GM12874 (cell line): ENCODE measurements at regions not wholly inside any gene's neighbourhood (a gene's known extent, or its start where the extent isn't known, plus 50 kb on each side); places are given as distances from the start of the nearest gene placed in this dataset.

Experiments used
- CTCF ChIP-seq: IDR thresholded peaks from 2 replicates; pipeline ENCODE4 v1.5.1; 2011; ENCODE audit warnings: low read depth, mild to moderate bottlenecking, control low read depth, low read length, moderate library complexity; ENCODE audit not compliant: insufficient read depth

- TF ChIP-seq CTCF, result no peak
Observed at GRCh38 chr1:30336550-30337323, 386.6 kb downstream of the MATN1 start.

GRCh38 chr1:30335997-30336390 lies 387.4 kb downstream of the MATN1 start:
- TF ChIP-seq CTCF, result no peak

- TF ChIP-seq CTCF, result no peak
Observed at GRCh38 chr1:30335389-30335996, 387.9 kb downstream of the MATN1 start.

GRCh38 chr1:30334767-30335166 lies 388.6 kb downstream of the MATN1 start:
- no peak for TF ChIP-seq CTCF

GRCh38 chr1:30332116-30333094 lies 391.0 kb downstream of the MATN1 start:
- no peak for TF ChIP-seq CTCF

- TF ChIP-seq CTCF, result no peak
Observed at GRCh38 chr1:30331415-30332065, 391.8 kb downstream of the MATN1 start.

- TF ChIP-seq CTCF, result no peak
Observed at GRCh38 chr1:30330644-30331043, 392.7 kb downstream of the MATN1 start.
